SH-SY5Y (cell line): ENCODE measurements at regions not wholly inside any gene's neighbourhood (a gene's known extent, or its start where the extent isn't known, plus 50 kb on each side); places are given as distances from the start of the nearest gene placed in this dataset.

ENCODE experiments used
- GATA2 ChIP-seq: IDR thresholded peaks from 2 replicates; pipeline ENCODE4 v1.6.1; 2011; ENCODE audit warnings: mild to moderate bottlenecking, low read depth, low read length
- GATA3 ChIP-seq: IDR thresholded peaks from 2 replicates; pipeline ENCODE4 v1.6.1; 2011; ENCODE audit warnings: low read depth, mild to moderate bottlenecking, low read length, moderate library complexity

DNA sequence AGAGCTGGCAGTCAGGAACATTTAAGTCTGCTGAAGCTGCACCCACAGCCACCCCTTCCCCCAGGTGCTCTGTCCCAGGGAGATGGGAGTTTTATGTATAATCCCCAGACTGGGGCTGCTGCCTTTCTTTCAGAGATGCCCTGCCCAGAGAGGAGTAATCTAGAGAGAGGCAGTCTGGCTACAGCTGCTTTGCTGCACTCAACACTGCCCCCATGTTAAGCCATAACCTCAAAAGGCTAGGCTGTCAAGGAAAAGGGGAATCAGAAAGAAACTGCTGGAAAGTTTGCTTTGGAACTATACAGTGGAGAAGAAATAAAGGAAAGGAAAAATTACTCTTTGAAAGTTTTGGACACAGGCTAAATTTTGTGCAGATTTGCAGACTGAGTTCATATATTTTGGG, 127.2 kb downstream of the MACIR start:
- TF ChIP-seq GATA3, result no peak
- TF ChIP-seq GATA2, result no peak
